D721Med (cell line): ENCODE measurements at regions not wholly inside any gene's neighbourhood (a gene's known extent, or its start where the extent isn't known, plus 50 kb on each side); places are given as distances from the start of the nearest gene placed in this dataset.

ENCODE experiments used
- DNase-seq: peaks from one replicate; pipeline ENCODE4 v3.0.0; 2011; ENCODE audit warnings: low spot score; ENCODE audit not compliant: insufficient read length
- FAIRE-seq: peaks from 2 replicates; lab custom pipeline; 2011; peaks lifted over from hg19 to GRCh38; lab: Jason Lieb, UNC
- TF ChIP-seq, protein P1 (sequence below): IDR thresholded peaks from 2 replicates; pipeline ENCODE4 v1.5.1; 2012; ENCODE audit warnings: mild to moderate bottlenecking, control low read depth; ENCODE audit not compliant: insufficient read depth; ENCODE audit errors: missing control alignments

DNA sequence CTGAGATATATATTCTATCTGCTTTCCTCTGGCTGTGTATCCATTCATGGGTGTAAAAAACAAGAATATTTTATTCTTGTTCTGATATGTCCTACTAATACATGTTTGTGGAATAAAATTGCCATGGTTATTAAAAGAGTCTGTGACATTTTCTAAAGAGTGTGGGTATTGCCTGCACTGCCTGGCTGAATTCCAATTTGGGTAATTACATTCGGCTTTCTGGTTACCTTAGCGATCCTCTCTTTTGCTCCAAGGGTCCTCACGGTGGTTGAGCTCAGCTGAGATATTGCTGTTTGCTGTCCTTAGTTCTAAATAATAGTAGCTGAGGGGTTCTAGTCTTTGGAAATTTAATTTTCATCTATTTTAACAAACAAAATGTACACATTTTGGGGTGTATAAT lies 301.4 kb upstream of the DNAJC19 start:
- DNase-seq (no peak), FAIRE-seq (no peak)

DNA sequence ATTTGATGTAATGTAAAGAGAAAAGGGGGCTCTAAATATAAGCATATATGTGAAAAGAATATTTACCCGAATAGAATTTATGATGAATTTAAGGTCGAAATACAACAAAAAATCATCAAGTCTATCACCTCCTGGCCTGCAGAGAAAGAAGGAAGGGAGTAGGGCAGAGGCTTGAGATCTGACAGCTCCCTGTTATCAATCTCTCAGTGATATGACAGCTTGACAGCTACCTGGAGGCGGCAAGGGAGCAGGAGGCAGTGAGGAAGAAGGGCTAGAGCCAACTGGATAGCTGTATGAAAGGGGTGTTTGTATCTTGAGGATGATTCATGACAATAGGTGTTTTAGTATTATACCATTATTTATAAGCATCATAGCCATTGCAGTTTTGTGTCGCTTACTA lies 299.8 kb upstream of the DNAJC19 start:
- TF ChIP-seq, protein P1, sequence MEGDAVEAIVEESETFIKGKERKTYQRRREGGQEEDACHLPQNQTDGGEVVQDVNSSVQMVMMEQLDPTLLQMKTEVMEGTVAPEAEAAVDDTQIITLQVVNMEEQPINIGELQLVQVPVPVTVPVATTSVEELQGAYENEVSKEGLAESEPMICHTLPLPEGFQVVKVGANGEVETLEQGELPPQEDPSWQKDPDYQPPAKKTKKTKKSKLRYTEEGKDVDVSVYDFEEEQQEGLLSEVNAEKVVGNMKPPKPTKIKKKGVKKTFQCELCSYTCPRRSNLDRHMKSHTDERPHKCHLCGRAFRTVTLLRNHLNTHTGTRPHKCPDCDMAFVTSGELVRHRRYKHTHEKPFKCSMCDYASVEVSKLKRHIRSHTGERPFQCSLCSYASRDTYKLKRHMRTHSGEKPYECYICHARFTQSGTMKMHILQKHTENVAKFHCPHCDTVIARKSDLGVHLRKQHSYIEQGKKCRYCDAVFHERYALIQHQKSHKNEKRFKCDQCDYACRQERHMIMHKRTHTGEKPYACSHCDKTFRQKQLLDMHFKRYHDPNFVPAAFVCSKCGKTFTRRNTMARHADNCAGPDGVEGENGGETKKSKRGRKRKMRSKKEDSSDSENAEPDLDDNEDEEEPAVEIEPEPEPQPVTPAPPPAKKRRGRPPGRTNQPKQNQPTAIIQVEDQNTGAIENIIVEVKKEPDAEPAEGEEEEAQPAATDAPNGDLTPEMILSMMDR: no peak
- FAIRE-seq (no peak), DNase-seq (no peak)

More for the DNA sequence above, 301.4 kb upstream of the DNAJC19 start:
- TF ChIP-seq, protein P1: no peak

- FAIRE-seq: no peak
- TF ChIP-seq, protein P1: no peak
- no peak for DNase-seq
Measured at GRCh38 chr3:181288145-181288544, 298.6 kb upstream of the DNAJC19 start.

- TF ChIP-seq, protein P1: no peak
- no peak for DNase-seq
- no peak for FAIRE-seq
Measured at GRCh38 chr3:181279239-181279565, 289.7 kb upstream of the DNAJC19 start.

GRCh38 chr3:181278468-181279238 lies 289.1 kb upstream of the DNAJC19 start:
- FAIRE-seq (no peak), DNase-seq (no peak)
- TF ChIP-seq, protein P1: peak; percentile 26

DNA sequence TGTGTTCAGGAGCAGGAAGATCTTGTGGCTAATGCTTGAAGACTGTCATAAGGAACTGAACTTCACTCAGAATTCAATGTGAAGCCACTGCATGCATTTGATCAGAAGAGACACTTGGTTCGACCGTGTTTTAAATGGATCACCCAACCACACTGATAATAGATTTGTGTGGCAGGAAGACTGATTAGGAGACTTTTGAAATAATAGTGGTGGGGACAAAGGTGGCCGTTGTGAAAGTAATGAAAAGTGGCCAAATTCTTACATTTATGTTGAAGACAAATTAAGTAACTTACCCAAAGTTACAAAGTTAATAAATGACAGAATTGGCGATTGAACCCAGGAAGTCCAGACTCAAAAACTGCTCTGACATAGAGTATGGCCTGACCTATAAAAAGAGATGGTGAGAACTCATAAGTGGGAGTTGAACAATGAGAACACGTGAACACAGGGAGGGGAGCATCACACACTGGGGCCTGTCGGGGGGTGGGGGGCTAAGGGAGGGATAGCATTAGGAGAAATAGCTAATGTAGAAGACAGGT lies 286.9 kb upstream of the DNAJC19 start:
- TF ChIP-seq, protein P1: no peak
- FAIRE-seq (no peak), DNase-seq (no peak)

- TF ChIP-seq, protein P1: no peak
- DNase-seq: no peak
- FAIRE-seq: no peak
Measured at GRCh38 chr3:181274025-181274424, 284.5 kb upstream of the DNAJC19 start.
